Amniotic epithelial cell (primary cell): ENCODE measurements at regions not wholly inside any gene's neighbourhood (a gene's known extent, or its start where the extent isn't known, plus 50 kb on each side); places are given as distances from the start of the nearest gene placed in this dataset.

Source experiments
- DNase-seq: peaks from one replicate; pipeline ENCODE4 v3.0.0-alpha.2; 2010; ENCODE audit warnings: low read depth

DNA sequence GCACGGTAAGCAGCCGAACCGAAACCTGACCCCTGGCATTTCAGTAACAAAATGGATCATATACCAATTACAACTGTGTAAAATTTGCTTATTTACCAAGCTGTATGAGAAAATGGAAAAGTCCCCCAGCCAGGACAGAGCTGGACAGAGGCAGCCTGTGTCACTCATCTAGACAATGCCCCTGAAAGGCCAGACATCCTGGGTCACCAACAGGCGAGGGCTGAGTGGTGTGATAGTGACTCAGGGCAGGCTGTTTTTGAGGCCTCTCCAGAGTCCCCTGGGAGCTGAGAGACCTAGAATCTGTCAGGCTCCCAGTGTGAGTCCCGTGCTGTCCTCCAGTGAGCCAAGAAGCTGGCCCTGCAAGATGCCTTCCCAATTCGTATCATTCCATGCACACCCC lies 680.4 kb downstream of the TBC1D22A start:
- DNase-seq, result no peak

DNA sequence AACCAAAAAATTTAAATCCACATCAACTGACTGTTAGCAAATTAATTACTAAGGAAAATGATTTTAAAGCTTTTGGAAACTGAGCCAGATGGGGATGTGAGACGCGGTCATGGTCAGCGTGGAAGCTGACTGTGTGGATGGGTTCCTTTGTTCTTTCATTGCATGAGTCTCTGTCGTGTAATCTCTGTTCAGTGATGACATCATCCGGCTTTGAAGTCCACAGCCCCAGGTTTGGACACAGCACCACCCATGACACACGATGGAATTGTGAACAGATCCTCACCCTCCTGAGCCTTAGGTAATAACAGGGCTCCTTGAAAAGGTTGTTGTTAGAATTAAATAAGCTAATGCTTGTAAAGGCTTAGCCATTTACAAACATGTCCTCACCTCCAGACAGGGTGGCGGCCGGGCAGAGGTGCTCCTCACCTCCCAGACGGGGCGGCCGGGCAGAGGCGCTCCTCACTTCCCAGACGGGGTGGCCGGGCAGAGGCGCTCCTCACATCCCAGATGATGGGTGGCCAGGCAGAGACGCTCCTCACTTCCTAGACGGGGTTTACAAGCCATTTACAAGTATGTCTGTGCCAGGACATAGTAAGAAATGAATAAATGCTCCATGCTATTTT lies 677.3 kb downstream of the TBC1D22A start:
- no peak for DNase-seq

DNA sequence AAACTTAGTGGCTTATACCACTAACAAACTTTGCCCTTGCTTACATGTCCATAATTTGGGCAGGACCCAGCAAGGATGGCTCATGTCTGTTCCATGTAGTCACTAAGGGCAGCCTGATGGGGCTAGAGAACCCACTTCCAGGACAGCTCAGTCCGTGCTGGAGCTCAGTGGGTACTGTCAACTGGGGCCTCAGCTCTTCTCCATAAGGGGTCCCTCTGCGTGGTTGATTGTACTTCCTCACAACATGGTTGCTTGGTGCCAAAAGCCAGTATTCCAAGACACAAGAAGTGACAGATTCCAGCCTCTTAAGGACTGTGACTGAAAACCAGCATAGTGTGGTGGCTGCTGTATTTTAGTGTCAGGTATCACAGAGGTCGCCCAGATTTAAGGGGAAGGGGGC lies 675.2 kb downstream of the TBC1D22A start:
- no peak for DNase-seq

DNA sequence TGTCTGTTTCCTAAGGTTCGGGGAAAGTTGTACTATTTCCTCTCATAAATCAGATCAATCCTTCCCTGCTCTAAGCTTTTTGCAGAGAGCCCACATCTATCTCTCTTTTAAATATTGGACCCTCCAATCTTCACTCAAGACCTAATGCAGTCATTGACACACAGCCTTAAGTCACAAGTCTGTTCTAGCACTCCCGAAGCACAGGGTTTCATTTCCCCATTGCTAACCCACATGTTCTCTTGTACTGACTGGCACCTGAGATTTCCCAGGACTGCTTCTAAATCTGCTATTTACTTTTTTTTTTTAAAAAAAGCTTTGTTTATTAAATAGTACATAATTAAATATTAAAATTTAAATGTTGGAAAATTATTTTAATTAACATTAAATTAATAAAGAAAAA lies 674.7 kb downstream of the TBC1D22A start:
- DNase-seq, result no peak

DNA sequence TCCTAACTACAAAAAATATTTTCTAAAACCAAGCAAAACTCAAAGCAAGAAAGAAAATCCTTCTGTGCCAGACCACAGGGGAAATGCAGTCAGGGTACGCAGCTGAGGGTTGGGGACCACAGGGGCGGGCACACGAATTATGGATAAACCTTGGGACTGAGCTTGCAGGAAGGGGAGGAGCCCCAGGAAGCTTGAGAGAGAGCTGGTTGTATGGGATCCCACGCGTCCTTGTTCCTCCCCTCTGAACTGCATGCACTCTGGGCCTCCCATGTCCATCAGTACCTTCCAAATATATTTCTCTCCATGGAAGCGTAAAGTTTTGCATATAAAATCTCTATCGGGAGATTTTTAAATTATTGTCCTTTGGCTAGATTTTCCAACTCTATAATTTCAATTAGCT lies 673.4 kb downstream of the TBC1D22A start:
- no peak for DNase-seq

DNA sequence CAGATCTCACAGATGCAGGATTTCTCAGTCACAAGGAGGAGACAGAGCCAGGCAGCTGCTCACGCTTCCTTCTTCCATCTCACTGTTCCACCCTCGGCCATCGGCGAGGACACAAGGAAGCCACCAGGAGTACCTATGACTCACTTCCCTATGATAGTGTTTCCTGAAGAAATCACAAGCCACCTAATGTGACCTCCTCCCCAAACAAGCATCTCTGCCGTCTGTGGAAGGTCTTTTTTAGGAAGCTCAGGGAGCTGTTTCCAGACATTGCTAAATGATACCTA lies 672.7 kb downstream of the TBC1D22A start:
- DNase-seq, result no peak

DNA sequence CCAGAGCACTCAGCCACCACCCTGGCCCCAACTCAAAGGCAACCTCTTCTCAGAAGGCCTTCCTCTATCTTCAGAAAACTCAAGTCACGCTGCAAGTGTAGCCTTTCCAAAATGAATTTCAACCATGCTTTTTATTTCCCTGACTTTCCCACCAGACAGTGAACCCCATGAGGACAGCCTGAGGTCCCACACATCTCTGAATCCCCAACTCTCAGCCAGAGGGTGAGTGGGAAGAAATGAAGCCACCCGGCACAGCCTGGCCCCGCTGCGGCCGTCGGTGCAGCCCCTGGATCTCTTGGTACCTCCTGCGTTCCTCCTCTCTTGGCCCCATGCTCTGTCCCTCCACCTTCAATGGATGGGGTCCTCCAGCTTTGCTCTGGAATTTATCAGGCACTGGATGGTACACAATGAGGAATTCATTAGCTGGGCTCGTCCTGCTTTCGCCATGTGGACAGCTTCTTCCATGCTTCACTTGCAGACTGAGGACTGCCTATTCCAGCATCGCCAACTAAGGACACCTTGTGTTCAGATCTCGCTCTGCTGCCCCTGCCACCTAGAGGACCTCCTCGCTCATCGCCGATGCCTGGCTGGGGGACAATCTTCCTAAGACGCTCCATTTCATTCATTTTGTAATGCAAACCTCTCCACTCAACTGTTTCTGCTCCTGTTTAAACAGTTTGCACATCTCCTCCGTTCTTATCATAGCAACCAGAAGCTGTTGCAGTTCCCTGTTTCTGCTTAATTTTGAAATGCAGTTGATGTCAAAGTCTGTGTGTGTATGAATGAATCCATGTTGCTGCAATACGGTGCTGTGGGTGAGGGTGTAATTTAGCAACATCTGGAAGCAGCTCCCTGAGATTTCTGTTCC lies 672.1 kb downstream of the TBC1D22A start:
- no peak for DNase-seq

DNA sequence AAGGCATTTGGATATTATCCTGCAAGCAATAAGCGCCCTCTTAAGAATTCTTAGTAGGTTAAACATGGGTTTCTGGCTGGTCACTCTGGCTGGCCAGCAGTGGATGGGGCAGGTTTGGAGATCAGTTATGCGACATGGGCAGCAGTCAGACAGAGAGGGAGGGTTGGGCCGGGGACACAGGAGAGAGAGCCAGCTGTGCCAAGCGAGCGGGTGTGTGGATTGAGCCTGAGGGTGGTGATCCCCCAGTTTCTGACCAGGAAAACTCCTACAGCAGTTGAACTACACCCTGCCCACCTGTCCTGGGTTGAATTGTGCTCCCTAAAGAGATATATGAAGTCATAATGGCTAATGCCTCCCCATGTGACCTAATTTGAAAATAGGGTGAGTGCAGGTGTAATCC lies 671.2 kb downstream of the TBC1D22A start:
- DNase-seq, result no peak

DNA sequence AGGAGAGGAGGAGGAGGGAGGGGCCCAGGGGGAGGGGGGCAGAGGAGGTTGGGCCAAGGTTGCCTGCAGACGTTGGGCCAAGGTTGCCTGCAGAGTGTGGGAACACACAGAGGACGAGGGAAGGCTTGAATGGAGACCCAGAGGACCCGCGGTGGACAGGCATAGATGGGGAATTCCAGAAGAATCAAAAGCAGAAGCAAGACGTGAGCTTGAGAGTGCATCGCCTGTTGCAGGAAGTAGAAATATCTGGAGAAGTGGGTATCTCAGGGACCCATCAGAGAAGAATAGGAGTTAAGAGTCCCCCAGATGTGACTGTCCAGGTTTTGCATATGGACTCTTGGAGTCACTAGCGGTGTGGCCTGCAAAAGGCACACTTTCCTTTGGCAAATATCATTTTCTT lies 670.2 kb downstream of the TBC1D22A start:
- DNase-seq, result no peak

DNA sequence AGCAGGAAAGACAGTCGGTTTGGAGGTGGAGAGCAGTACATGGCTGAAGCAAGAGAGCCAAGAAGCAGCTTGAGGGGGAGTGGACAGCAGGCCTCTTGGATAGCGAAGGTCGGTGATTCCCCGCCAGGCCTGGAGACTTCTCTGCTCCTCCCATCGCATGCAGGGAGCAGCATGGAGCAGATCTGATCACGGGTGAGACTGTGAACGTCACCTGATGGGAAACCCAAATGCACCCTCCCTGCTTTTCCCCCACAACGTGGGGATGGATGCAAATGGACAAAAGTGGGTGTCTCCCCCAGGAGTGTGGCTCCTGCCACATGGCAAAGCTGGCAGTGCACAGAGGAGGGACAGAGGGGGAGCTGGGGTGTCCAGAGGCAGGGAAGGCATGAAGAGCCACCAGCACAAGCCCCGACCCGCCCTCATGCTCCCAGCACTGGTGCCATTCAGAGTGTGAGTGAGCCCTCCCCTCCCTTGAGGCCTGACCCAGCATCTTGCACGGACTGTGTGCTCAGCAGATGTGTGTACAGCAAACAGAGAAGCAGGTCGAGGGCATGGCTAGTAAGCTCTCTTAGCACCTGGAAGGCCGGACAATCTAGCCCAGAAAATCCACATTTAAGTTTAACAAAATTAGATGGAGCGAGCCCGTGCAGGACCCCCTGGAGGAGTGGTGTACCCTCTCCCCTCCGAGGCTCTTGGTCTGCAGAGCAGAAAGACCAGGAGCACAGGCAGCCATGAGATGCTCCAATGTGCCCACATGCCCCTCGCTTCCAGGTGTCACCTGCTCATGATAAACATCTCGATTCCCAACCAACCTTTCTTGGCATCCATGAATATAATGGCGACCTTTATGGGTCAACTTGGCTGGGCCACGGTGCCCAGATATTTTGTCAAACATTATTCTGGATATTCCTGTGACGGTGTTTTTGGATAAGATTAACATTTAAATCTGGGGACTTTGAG lies 661.7 kb downstream of the TBC1D22A start:
- no peak for DNase-seq

DNA sequence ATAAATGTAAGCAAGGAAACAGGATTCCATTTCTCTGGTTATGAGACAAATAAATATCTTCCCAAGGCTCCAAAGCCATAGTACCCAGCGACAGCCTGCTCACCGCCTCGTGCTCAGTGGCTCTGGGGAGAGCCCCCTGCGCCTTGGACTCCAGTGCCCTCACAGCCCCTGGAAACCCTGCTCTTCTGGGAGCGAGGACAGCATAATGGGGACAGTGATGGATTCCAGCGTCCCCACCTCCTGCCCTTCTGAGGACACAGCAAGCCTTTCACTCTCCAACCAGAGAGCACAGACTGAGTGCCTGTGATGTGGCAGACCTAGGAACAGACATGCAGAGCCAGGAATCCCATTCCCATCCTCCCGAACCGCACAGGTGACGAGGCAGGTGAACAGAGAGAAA lies 660.8 kb downstream of the TBC1D22A start:
- DNase-seq, result no peak

DNA sequence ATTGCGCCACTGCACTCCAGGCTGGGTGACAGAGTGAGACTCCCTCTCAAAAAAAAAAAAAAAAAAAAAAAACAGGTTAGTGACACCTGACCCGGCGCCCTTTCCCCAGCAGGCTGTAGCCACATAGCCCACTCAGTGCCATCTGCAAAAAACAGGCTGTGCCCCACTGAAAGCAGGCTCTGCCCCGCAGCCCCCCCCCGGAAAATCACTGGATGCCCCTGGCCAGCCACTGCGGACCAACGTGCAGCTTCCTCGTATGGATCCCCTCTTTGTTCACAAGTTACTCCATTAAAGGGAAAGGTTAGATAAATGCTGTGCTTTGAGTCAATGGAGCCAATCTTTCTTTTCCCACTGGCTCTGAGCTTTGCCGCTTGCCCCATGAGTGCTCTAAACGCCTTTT lies 660.3 kb downstream of the TBC1D22A start:
- DNase-seq, result no peak

DNA sequence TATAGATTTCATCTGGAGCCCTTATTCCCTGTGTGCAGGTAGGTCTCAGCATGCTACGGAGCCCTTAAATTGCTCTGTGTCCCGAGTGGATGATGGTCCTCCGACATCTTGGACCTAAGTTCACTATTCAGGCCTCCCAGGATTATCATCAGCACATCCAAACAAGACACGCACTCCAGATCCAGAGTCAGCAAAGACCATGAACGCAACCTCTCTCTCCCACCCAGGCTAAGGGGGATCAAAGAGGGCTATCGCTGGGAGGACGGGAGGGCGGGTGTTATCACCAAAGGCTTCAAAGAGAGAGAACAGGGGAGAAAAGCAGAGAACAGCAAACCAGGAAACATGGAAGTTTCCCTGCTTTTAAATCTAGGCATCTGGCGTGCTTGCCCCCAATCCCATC lies 659.4 kb downstream of the TBC1D22A start:
- DNase-seq, result no peak

DNA sequence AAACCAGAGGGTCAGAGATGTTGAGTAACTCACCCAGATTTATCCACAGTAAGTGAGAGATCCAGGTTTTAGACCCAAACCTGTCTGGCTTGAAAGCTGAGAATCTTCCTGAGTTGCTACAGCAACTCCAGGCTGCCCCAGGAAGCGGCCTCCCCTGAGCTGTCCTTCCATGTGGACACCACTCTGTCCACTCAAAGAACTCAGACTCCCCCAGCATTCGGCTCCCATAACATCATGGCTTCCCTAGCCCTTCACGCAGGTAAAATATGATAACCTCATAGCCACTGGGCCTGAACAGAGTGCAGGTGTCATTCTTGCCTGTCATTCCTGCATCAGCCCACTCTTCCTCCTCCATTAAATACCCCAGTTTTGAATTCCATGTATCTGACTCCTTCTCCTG lies 657.8 kb downstream of the TBC1D22A start:
- no peak for DNase-seq

DNA sequence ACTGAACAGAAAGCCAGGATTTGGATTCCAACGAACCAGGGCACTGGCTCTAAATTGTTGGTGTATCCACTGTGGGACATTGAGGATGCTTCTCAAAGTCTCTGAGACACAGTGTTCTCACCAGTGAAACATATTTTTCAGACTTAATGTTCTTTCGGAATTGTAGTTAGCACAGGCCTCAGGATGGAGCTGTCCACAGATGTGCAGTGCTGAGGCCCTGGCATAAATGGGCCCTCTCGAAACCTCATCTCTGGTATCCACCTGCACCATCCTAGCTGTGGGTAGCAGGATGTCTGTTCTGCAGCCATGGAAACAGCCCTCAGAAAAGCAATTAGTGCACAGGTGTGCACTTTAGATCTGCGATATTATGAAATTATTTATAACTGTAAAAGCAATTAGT lies 656.8 kb downstream of the TBC1D22A start:
- no peak for DNase-seq

DNA sequence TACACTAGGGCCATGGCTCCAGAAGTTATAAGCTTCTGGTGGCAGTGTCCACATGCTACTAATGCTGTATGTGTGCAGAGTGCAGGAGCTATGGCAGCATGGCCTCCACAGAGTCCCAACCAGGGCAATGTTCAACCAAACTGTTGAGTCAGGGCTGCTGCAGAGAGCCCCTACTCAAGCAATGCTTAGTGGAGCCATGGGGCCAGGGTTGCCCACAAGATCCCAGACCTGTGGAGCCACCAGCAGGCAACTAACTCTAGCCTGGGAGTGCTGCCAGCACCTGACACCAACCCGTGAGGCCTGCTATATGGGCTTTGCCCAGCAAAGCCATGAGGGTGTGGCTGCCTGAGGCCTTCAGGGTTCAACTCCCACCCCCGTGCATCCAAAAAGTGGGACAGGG lies 655.2 kb downstream of the TBC1D22A start:
- DNase-seq, result no peak

DNA sequence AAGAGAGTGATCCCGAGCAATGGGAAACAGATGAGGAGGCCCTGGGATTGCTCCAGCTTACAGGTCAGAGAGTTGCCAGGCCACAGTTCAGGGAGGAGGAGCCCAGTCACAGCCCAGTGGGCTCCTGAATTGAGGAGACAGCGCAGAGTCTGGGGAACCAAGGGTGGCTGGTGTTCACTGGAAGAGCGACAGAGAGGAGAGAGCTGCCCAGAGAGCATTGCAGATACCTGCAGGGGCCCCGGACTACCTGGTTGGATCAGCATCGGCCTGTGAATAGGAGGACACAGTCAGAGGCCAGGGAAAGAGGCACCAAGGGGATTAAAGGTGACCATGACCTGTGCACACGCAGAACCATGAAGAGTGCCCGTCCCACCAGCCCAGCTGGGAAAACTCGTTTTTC lies 648.6 kb downstream of the TBC1D22A start:
- no peak for DNase-seq

DNA sequence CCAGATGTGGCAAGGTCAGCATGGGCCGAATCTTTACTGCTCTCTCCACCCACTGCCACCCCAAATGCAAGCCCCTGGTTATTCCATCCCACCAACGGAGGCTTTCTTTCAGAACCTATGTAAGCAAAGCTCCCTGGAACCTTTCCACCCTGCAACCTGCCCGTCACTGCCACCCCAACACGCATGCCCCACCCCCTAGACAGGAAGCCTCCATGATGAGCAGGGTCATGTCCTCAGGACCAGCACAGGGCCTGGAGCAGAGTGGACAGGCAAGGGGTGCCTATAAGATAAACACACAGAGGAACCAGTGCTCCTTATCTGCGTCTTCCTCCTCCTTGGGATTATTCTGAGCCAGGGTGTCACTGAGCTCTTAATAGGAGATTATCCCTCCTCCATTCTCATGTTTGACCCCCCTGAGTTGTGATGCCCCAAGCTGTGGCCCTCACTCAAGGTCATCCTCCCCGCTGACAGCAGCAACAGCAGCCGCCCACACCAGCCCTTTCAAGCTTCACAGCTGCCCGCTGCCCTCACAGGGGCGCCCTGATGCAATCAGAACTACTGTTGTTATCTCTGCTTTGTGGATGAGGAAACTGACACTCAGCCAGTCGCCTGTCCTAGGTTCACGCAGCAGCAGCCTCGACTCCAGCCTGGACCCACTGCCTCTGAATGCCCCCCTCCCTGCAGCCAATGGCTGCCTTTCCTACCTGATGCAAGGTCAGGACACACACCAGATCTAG lies 647.3 kb downstream of the TBC1D22A start:
- no peak for DNase-seq

DNA sequence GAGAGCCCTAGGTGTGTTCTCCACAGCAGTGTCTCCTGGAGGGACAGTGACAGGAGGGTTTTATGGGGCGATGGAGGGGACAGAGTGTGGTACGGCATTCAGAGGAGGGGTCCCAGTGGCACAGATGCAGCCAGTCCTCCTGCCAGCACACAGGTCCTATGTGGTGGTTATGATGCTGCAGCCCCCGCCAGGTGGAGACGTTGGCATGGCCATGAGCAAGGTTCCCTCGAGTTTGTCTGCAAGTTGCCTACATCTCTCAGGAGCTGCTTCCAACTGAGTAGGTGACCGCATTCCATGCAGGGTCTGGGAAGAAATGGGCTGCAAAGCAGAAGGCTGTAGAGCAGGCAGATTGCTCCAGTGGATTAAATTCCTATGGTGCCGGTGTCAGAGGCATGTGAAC lies 646.0 kb downstream of the TBC1D22A start:
- DNase-seq, result no peak

DNA sequence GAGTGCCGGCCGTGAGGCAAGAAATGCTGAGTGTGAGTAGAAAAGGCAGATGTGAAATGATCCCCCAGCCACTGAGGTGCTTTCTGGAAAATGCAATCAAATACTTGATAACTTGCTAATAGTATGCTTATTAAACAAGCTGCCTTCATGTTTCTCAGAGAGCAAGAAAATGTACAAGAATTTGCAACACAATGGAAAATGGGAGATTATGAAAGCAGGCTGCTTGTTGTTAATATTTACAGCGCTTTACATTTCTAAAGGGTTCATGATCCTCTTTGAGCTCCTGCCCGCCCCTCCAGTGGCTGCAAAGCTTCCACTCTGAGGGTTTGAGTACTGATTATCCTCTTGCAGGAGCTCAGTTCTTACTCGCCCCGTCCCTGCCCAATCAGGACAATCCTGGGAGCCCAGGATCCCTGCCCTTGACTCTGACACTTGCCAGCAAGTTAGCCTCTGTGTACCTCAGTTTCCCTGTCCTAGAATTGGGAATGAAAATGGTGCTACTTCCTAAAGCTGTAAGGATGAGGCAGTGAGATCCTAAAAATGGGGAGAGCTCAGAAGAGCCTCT lies 645.1 kb downstream of the TBC1D22A start:
- no peak for DNase-seq

DNA sequence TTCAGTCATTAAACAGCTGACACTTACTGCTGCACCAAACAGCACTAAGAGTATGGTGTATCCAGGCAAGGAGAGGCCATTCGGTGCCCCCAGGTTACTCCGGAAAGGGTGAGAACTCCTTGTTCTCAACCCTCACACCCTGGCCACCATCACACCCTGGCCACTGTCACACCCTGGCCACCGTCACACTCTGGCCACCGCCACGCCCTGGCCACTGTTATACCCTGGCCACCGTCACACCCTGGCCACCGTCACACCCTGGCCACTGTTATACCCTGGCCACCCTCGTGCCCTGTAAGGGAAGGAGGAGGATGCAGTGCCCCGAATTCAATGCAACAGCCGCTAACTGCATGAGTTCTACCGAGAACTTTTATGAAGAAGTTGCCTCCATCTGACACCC lies 644.4 kb downstream of the TBC1D22A start:
- DNase-seq, result no peak
